ENCODE measurements at regions not wholly inside any gene's neighbourhood (a gene's known extent, or its start where the extent isn't known, plus 50 kb on each side); places are given as distances from the start of the nearest gene placed in this dataset.

GRCh38 chr3:174758943-174759342 is 100.2 kb upstream of the NAALADL2 start:
- TF ChIP-seq CTCF (IDR thresholded peaks at IDR 0.05; ENCODE audit: low read depth, low read length, missing input control): no peak
- no peak for TF ChIP-seq MAX (IDR thresholded peaks at IDR 0.05)
- TF ChIP-seq GABPA (IDR thresholded peaks at IDR 0.05 in 1 of 2, conservative IDR thresholded peaks at IDR 0.05 in 1 of 2): no peak
- TF ChIP-seq REST (IDR thresholded peaks at IDR 0.05): no peak
- TF ChIP-seq ATF3 (IDR thresholded peaks at IDR 0.05): no peak
